Smooth muscle cell (in vitro differentiated cells): ENCODE measurements at regions not wholly inside any gene's neighbourhood (a gene's known extent, or its start where the extent isn't known, plus 50 kb on each side); places are given as distances from the start of the nearest gene placed in this dataset.

Experiments used
- DNase-seq: peaks from one replicate; lab custom pipeline; 2025; ENCODE audit not compliant: unreplicated experiment; lab: John Stamatoyannopoulos, UW
- H2AFZ ChIP-seq: fragments of 200-600 bp; sonication (generic); 2 replicates; pipeline ENCODE4 v1.6.0; 2016; ENCODE audit warnings: antibody characterized with exemption, low read depth, mild to moderate bottlenecking
- H3F3A ChIP-seq: fragments of 200-600 bp; sonication (generic); 2 replicates; pipeline ENCODE4 v1.6.0; 2017; ENCODE audit warnings: antibody characterized with exemption, low read depth
- H3K27ac ChIP-seq: fragments of 200-600 bp; sonication (generic); 2 replicates; pipeline ENCODE4 v1.5.1; 2016; ENCODE audit warnings: low read depth, mild to moderate bottlenecking
- H3K27me3 ChIP-seq: fragments of 200-600 bp; sonication (generic); 2 replicates; pipeline ENCODE4 v1.6.1; 2016; ENCODE audit warnings: low read depth, mild to moderate bottlenecking
- H3K36me3 ChIP-seq: fragments of 200-600 bp; sonication (generic); 2 replicates; pipeline ENCODE4 v1.5.1; 2016; ENCODE audit warnings: low read depth
- H3K4me1 ChIP-seq: fragments of 200-600 bp; sonication (generic); 2 replicates; pipeline ENCODE4 v1.5.1; 2016; ENCODE audit warnings: low read depth
- H3K4me2 ChIP-seq: fragments of 200-600 bp; sonication (generic); 2 replicates; pipeline ENCODE4 v1.6.0; 2016; ENCODE audit warnings: mild to moderate bottlenecking
- H3K4me3 ChIP-seq: fragments of 200-600 bp; sonication (generic); 2 replicates; pipeline ENCODE4 v1.5.1; 2016; ENCODE audit warnings: mild to moderate bottlenecking
- H3K79me2 ChIP-seq: fragments of 200-600 bp; sonication (generic); 2 replicates; pipeline ENCODE4 v1.6.0; 2016; ENCODE audit warnings: low read depth, mild to moderate bottlenecking
- H3K9ac ChIP-seq: fragments of 200-600 bp; sonication (generic); 2 replicates; pipeline ENCODE4 v1.6.0; 2016; ENCODE audit warnings: low read depth
- H3K9me3 ChIP-seq: fragments of 200-600 bp; sonication (generic); replicated peaks from 2 replicates; pipeline ENCODE4 v1.5.1; 2016; ENCODE audit warnings: low read depth
- H4K20me1 ChIP-seq: fragments of 200-600 bp; sonication (generic); 2 replicates; pipeline ENCODE4 v1.6.0; 2016; ENCODE audit warnings: low read depth
- WGBS: methylation state at CpG from one replicate; pipeline ENCODE4 v1.1.7; 2016; ENCODE audit warnings: low lambda C conversion rate; 5-methylcytosine and 5-hydroxymethylcytosine counted together
- TF ChIP-seq, protein P1 (sequence below): fragments of 200-600 bp; sonication (generic); IDR thresholded peaks from 2 replicates; pipeline ENCODE4 v1.5.1; 2017; ENCODE audit warnings: borderline replicate concordance, mild to moderate bottlenecking, antibody characterized with exemption; ENCODE audit not compliant: insufficient read depth, poor library complexity, severe bottlenecking

DNA sequence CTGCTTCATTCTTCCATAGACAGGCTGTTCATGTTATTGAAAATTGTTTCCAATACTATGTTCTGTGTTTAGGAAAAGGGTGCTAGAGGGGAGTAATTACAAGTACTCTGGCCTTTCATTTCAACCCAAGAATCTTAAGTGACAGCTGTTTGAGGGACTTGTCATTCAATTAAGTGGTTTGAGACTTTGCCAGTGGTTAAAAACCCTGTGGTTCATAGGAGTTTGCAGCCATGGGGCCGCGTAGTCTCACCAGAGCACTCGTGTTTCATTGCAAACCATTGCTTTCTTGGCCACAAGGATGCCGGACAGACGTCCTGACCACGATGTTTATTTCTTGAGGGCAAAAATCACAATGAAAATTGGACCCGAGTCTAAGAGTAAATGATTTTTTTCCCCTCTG, 248.8 kb downstream of the NNT start:
- TF ChIP-seq, protein P1, sequence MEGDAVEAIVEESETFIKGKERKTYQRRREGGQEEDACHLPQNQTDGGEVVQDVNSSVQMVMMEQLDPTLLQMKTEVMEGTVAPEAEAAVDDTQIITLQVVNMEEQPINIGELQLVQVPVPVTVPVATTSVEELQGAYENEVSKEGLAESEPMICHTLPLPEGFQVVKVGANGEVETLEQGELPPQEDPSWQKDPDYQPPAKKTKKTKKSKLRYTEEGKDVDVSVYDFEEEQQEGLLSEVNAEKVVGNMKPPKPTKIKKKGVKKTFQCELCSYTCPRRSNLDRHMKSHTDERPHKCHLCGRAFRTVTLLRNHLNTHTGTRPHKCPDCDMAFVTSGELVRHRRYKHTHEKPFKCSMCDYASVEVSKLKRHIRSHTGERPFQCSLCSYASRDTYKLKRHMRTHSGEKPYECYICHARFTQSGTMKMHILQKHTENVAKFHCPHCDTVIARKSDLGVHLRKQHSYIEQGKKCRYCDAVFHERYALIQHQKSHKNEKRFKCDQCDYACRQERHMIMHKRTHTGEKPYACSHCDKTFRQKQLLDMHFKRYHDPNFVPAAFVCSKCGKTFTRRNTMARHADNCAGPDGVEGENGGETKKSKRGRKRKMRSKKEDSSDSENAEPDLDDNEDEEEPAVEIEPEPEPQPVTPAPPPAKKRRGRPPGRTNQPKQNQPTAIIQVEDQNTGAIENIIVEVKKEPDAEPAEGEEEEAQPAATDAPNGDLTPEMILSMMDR: no peak
- Histone ChIP-seq H3K9me3 (no peaks in the 10 kb centered on the region), H4K20me1 (no peaks in the 10 kb centered on the region), H3K9ac (no peak overlapping the region), H3F3A (no peaks in the 10 kb centered on the region), H3K27me3 (peaks cover 6% of the 10 kb centered on the region), H3K36me3 (no peaks in the 10 kb centered on the region), H3K27ac (no peak overlapping the region), H3K4me2 (no peak overlapping the region), H2AFZ (no peak overlapping the region), H3K79me2 (no peaks in the 10 kb centered on the region), H3K4me3 (no peak overlapping the region), H3K4me1 (peaks cover 17% of the 10 kb centered on the region)
- DNase-seq: no peak
- 79% methylated on average over 7 of the region's 7 CpGs for WGBS

DNA sequence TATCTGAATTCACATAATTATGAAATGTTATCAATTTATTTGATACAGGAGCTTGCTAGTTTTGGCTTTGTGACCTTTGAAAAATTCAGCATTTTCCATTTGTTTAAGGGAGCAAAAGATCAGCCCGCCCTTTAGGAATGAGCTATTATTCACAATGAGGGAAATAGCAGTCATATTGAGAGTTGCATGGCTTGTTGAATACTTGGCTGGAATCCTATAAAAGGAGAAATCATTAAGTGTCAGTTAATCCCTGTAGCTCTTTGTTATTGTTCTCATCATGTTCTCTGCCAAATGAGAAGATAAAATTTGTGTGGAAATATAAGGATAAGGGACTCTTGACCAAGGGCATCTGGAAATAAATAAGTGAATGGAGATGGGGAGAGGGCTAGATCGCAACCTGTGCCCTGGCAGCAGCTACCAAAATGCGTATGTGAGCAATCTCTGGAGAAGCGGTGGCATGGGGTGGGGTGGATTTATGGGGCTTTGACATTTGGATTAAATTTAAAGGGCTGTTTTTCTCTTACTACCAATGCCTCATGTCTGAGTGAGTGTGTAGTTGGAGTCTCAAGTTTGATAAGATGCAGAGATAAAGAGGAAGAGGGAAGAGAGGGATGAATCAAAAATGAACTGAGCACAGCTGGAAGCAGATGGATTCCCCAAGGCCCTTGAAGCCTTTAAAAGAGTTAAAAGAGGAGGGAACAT, 237.6 kb downstream of the NNT start:
- no peak overlapping the region for H3K4me3 ChIP-seq
- no peaks in the 10 kb centered on the region for H3K27me3 ChIP-seq
- no peak overlapping the region for H2AFZ ChIP-seq
- H3K27ac ChIP-seq: no peak overlapping the region
- 82% methylated on average over 4 of the region's 4 CpGs for WGBS
- TF ChIP-seq, protein P1: no peak
- no peak for DNase-seq
- H3K4me2 ChIP-seq: no peak overlapping the region
- H4K20me1 ChIP-seq: no peaks in the 10 kb centered on the region
- no peaks in the 10 kb centered on the region for H3K9me3 ChIP-seq
- no peaks in the 10 kb centered on the region for H3K79me2 ChIP-seq
- no peak overlapping the region for H3K9ac ChIP-seq
- H3F3A ChIP-seq: no peaks in the 10 kb centered on the region
- H3K4me1 ChIP-seq: peaks cover 6% of the 10 kb centered on the region
- H3K36me3 ChIP-seq: no peaks in the 10 kb centered on the region

DNA sequence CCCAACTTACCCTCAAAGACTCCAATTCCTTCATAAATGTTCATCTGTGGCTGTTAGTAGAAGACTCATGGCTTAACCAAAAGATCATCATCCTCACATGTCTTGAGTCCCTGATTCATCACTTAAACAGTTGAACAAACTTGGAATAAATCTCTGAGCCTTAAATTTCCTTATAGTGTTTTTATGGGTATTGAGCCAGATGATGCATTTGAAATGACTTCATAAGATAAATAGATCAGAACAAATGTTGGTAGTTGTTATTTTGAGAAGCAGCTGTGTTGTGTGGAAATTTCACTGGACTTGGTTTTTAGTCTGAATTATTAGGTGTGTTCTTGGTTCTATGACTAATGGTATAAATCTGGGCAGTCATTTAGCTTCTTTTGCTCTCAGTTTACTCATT, 236.2 kb downstream of the NNT start:
- no peak overlapping the region for H2AFZ ChIP-seq
- DNase-seq: no peak
- no peaks in the 10 kb centered on the region for H3K36me3 ChIP-seq
- TF ChIP-seq, protein P1: no peak
- H3K4me3 ChIP-seq: no peak overlapping the region
- H3K9ac ChIP-seq: no peak overlapping the region
- H3K79me2 ChIP-seq: no peaks in the 10 kb centered on the region
- H3K4me2 ChIP-seq: no peak overlapping the region
- no peaks in the 10 kb centered on the region for H4K20me1 ChIP-seq
- no peaks in the 10 kb centered on the region for H3K27me3 ChIP-seq
- H3F3A ChIP-seq: no peaks in the 10 kb centered on the region
- no peak overlapping the region for H3K27ac ChIP-seq
- no peaks in the 10 kb centered on the region for H3K9me3 ChIP-seq
- no peaks in the 10 kb centered on the region for H3K4me1 ChIP-seq

DNA sequence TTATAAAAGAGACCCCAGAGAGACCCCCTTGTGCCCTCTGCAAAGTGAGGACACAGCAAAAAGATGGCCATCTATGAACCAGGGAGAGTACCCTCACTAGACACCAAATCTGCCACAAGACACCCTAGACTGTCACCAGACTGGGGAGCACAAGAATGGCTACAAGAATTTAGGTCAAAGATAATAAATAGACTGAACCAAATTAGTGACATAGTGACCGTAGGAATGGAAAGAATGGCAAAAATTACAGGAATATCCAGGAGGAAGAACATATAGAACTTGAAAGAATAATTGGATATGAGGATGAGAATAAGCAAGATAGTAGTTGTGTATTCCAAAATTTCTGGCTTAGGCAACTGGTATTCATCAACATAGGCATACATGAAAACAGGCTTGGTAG, 235.0 kb downstream of the NNT start:
- H3K27ac ChIP-seq: no peak overlapping the region

More for the DNA sequence above, 235.0 kb downstream of the NNT start:
- Histone ChIP-seq H3F3A (no peaks in the 10 kb centered on the region), H3K79me2 (no peaks in the 10 kb centered on the region), H3K4me1 (no peaks in the 10 kb centered on the region), H3K4me3 (no peak overlapping the region), H3K4me2 (no peak overlapping the region), H2AFZ (no peak overlapping the region), H3K9ac (no peak overlapping the region), H3K36me3 (no peaks in the 10 kb centered on the region), H4K20me1 (no peaks in the 10 kb centered on the region), H3K27me3 (no peaks in the 10 kb centered on the region), H3K9me3 (no peaks in the 10 kb centered on the region)
- no peak for DNase-seq
- WGBS: 98% methylated on average over 1 of the region's 1 CpG
- TF ChIP-seq, protein P1: no peak
